ENCODE measurements at regions not wholly inside any gene's neighbourhood (a gene's known extent, or its start where the extent isn't known, plus 50 kb on each side); places are given as distances from the start of the nearest gene placed in this dataset.
"Not testable (repeated sequence)": the region's sequence is repeated elsewhere in the genome, so short reads cannot be mapped to it uniquely, and the experiment has no call there.

GRCh38 chr9:135380311-135380960, 99.1 kb upstream of the PPP1R26 start:
- Mint-ChIP-seq H3K27ac (no peak overlapping the region), H3K4me1 (no peaks in the 10 kb centered on the region), H3K36me3 (ENCODE audit: low read depth) (no peaks in the 10 kb centered on the region), H3K27me3 (no peaks in the 10 kb centered on the region), H3K9me3 (no peaks in the 10 kb centered on the region), H3K4me3 (no peak overlapping the region)
- no peak for DNase-seq
- intact Hi-C loops (cut with micrococcal nuclease): no loop called here

- DNase-seq: no peak
- no peak overlapping the region for H3K27ac Mint-ChIP-seq
- intact Hi-C loops (cut with micrococcal nuclease): no loop called here
- no peaks in the 10 kb centered on the region for H3K9me3 Mint-ChIP-seq
- no peaks in the 10 kb centered on the region for H3K36me3 Mint-ChIP-seq (ENCODE audit: low read depth)
- H3K4me1 Mint-ChIP-seq: no peaks in the 10 kb centered on the region
- no peak overlapping the region for H3K4me3 Mint-ChIP-seq
- H3K27me3 Mint-ChIP-seq: no peaks in the 10 kb centered on the region
These were observed 97.7 kb upstream of the PPP1R26 start for GRCh38 chr9:135381762-135382310.

- Mint-ChIP-seq H3K9me3 (no peaks in the 10 kb centered on the region), H3K4me1 (no peaks in the 10 kb centered on the region), H3K36me3 (ENCODE audit: low read depth) (no peaks in the 10 kb centered on the region), H3K27me3 (no peaks in the 10 kb centered on the region), H3K4me3 (no peak overlapping the region), H3K27ac (no peak overlapping the region)
- no peak for DNase-seq
- intact Hi-C loops (cut with micrococcal nuclease): no loop called here
These were observed 95.4 kb upstream of the PPP1R26 start for GRCh38 chr9:135384226-135384625.

GRCh38 chr9:135384815-135385405, 94.7 kb upstream of the PPP1R26 start:
- H3K4me1 Mint-ChIP-seq; H3K9me3 Mint-ChIP-seq; H3K27me3 Mint-ChIP-seq; H3K36me3 Mint-ChIP-seq (ENCODE audit: low read depth); H3K27ac Mint-ChIP-seq; DNase-seq; H3K4me3 Mint-ChIP-seq; intact Hi-C loops (cut with micrococcal nuclease): not testable (repeated sequence)

- H3K4me3 Mint-ChIP-seq: no peak overlapping the region
- H3K4me1 Mint-ChIP-seq: no peaks in the 10 kb centered on the region
These were observed 93.8 kb upstream of the PPP1R26 start for GRCh38 chr9:135385793-135386192.

GRCh38 chr9:135387976-135388375, 91.6 kb upstream of the PPP1R26 start:
- Mint-ChIP-seq H3K4me1 (no peaks in the 10 kb centered on the region), H3K27me3 (no peaks in the 10 kb centered on the region), H3K27ac (no peak overlapping the region), H3K9me3 (no peaks in the 10 kb centered on the region), H3K4me3 (no peak overlapping the region), H3K36me3 (ENCODE audit: low read depth) (no peaks in the 10 kb centered on the region)
- intact Hi-C loops (cut with micrococcal nuclease): no loop called here
- no peak for DNase-seq

More at GRCh38 chr9:135385793-135386192, 93.8 kb upstream of the PPP1R26 start:
- Mint-ChIP-seq H3K36me3 (ENCODE audit: low read depth) (no peaks in the 10 kb centered on the region), H3K27ac (no peak overlapping the region), H3K27me3 (no peaks in the 10 kb centered on the region), H3K9me3 (no peaks in the 10 kb centered on the region)
- no peak for DNase-seq
- intact Hi-C loops (cut with micrococcal nuclease): no loop called here

GRCh38 chr9:135388530-135388929, 91.1 kb upstream of the PPP1R26 start:
- Mint-ChIP-seq H3K4me1 (no peaks in the 10 kb centered on the region), H3K27me3 (no peaks in the 10 kb centered on the region), H3K36me3 (ENCODE audit: low read depth) (no peaks in the 10 kb centered on the region), H3K4me3 (no peak overlapping the region), H3K9me3 (no peaks in the 10 kb centered on the region), H3K27ac (no peak overlapping the region)
- intact Hi-C loops (cut with micrococcal nuclease): no loop called here
- no peak for DNase-seq

- Mint-ChIP-seq H3K36me3 (ENCODE audit: low read depth) (no peaks in the 10 kb centered on the region), H3K4me3 (no peak overlapping the region), H3K4me1 (no peaks in the 10 kb centered on the region), H3K9me3 (no peaks in the 10 kb centered on the region), H3K27me3 (no peaks in the 10 kb centered on the region), H3K27ac (no peak overlapping the region)
- intact Hi-C loops (cut with micrococcal nuclease): no loop called here
- DNase-seq: no peak
These were observed 87.8 kb upstream of the PPP1R26 start for GRCh38 chr9:135391759-135392158.

- Mint-ChIP-seq H3K36me3 (ENCODE audit: low read depth) (no peaks in the 10 kb centered on the region), H3K4me3 (no peak overlapping the region), H3K27ac (no peak overlapping the region), H3K4me1 (no peaks in the 10 kb centered on the region), H3K27me3 (no peaks in the 10 kb centered on the region), H3K9me3 (no peaks in the 10 kb centered on the region)
- no peak for DNase-seq
- intact Hi-C loops (cut with micrococcal nuclease): no loop called here
These were observed 87.1 kb upstream of the PPP1R26 start for GRCh38 chr9:135392511-135392910.

- Mint-ChIP-seq H3K36me3 (ENCODE audit: low read depth) (no peaks in the 10 kb centered on the region), H3K27ac (no peak overlapping the region), H3K27me3 (no peaks in the 10 kb centered on the region), H3K4me1 (no peaks in the 10 kb centered on the region), H3K4me3 (no peak overlapping the region), H3K9me3 (no peaks in the 10 kb centered on the region)
- intact Hi-C loops (cut with micrococcal nuclease): no loop called here
- DNase-seq: no peak
These were observed 85.5 kb upstream of the PPP1R26 start for GRCh38 chr9:135394131-135394530.

- Mint-ChIP-seq H3K36me3 (ENCODE audit: low read depth) (no peaks in the 10 kb centered on the region), H3K9me3 (no peaks in the 10 kb centered on the region), H3K4me3 (no peak overlapping the region), H3K27ac (no peak overlapping the region), H3K4me1 (no peaks in the 10 kb centered on the region), H3K27me3 (no peaks in the 10 kb centered on the region)
- intact Hi-C loops (cut with micrococcal nuclease): no loop called here
- no peak for DNase-seq
These were observed 84.6 kb upstream of the PPP1R26 start for GRCh38 chr9:135394699-135395645.

GRCh38 chr9:135397142-135397541, 82.4 kb upstream of the PPP1R26 start:
- no peak overlapping the region for H3K4me3 Mint-ChIP-seq

GRCh38 chr9:135399000-135399649, 80.5 kb upstream of the PPP1R26 start:
- no peak for DNase-seq
- no peaks in the 10 kb centered on the region for H3K4me1 Mint-ChIP-seq
- no peaks in the 10 kb centered on the region for H3K36me3 Mint-ChIP-seq (ENCODE audit: low read depth)
- H3K9me3 Mint-ChIP-seq: no peaks in the 10 kb centered on the region
- no peak overlapping the region for H3K4me3 Mint-ChIP-seq
- intact Hi-C loops (cut with micrococcal nuclease): no loop called here
- no peak overlapping the region for H3K27ac Mint-ChIP-seq
- H3K27me3 Mint-ChIP-seq: no peaks in the 10 kb centered on the region

More at GRCh38 chr9:135397142-135397541, 82.4 kb upstream of the PPP1R26 start:
- no peaks in the 10 kb centered on the region for H3K27me3 Mint-ChIP-seq
- H3K4me1 Mint-ChIP-seq: no peaks in the 10 kb centered on the region
- H3K36me3 Mint-ChIP-seq (ENCODE audit: low read depth): no peaks in the 10 kb centered on the region
- DNase-seq: no peak
- H3K27ac Mint-ChIP-seq: no peak overlapping the region
- H3K9me3 Mint-ChIP-seq: no peaks in the 10 kb centered on the region
- intact Hi-C loops (cut with micrococcal nuclease): no loop called here
